ENCODE measurements at regions not wholly inside any gene's neighbourhood (a gene's known extent, or its start where the extent isn't known, plus 50 kb on each side); places are given as distances from the start of the nearest gene placed in this dataset.

DNA sequence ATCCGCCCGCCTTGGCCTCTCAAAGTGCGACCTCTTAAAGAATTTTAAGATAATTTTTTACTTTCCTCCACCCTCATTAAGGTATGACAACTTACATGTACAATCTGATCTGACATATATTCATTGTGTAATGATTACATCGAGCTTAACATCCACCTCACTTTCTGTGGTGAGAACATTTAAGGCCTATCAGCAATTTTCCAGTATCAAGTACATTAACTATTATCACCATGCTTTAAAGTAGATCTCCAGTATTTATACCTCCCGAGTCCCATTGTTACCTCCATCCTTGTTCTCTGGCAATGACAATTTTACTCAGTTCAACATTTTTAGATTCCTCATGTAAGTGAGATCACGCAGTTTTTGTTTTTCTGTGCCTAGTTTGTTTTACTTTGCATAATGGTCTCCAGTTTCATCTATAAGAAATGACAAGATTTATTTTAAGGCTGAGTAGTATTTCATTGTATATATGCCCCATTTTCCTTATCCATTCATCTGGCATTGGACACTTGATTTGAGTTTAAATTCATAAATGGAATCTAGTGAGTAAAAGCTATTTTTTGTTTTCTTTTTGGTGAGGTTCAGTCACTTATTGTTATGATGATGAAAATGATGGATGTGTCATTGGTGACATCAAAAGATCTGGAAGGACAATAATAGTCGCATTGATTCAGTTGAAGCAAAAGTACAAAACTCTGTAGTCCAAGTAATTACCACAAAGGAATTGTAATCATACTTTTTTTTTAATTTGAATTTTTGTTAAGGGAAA is 87.0 kb downstream of the OR2B2 start:
- ATAC-seq, result peak; percentile 2
- TF ChIP-seq, protein P1, sequence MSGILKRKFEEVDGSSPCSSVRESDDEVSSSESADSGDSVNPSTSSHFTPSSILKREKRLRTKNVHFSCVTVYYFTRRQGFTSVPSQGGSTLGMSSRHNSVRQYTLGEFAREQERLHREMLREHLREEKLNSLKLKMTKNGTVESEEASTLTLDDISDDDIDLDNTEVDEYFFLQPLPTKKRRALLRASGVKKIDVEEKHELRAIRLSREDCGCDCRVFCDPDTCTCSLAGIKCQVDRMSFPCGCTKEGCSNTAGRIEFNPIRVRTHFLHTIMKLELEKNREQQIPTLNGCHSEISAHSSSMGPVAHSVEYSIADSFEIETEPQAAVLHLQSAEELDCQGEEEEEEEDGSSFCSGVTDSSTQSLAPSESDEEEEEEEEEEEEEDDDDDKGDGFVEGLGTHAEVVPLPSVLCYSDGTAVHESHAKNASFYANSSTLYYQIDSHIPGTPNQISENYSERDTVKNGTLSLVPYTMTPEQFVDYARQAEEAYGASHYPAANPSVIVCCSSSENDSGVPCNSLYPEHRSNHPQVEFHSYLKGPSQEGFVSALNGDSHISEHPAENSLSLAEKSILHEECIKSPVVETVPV (CRISPR knock-in tag; IDR thresholded peaks at IDR 0.05), result peak; percentile 52; the same call in 1 of the 2 replicates
- 0 out of 2 replicates have a peak, but pooled peaks have one; percentile 22 for TF ChIP-seq ESRRG (CRISPR knock-in tag; IDR thresholded peaks at IDR 0.05)
- TF ChIP-seq ZNF70 (CRISPR knock-in tag; IDR thresholded peaks at IDR 0.05), result no peak

DNA sequence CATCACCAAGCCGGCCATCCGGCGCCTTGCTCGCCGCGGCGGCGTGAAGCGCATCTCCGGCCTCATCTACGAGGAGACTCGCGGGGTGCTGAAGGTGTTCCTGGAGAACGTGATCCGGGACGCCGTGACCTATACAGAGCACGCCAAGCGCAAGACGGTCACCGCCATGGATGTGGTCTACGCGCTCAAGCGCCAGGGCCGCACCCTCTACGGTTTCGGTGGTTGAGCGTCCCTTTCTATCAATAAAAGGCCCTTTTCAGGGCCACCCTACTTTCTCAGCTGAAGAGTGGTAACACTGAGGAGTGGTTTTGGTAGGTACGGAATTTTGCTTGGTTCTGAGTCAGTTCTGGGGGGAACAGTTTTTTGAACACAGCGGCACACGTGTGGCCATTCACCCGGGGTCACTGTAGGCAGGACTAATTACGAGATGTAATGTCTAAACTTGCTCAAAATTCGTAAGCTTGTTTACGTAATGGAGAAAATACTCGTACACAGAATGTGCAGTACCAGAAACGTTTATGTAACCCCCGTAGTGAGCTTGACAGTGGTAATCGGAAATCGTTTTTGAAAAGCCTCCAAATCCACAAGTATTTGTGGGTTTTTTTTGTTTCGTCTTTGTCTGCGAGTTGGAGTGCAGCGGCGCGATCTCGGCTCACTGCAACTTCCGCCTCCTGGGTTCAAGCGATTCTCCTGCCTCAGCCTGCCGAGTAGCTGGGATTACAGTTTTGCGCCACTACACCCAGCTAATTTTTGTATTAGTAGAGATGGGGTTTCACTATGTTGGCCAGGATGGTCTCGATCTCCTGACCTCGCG is 87.8 kb downstream of the OR2B2 start:
- peak; percentile 78 for ATAC-seq

DNA sequence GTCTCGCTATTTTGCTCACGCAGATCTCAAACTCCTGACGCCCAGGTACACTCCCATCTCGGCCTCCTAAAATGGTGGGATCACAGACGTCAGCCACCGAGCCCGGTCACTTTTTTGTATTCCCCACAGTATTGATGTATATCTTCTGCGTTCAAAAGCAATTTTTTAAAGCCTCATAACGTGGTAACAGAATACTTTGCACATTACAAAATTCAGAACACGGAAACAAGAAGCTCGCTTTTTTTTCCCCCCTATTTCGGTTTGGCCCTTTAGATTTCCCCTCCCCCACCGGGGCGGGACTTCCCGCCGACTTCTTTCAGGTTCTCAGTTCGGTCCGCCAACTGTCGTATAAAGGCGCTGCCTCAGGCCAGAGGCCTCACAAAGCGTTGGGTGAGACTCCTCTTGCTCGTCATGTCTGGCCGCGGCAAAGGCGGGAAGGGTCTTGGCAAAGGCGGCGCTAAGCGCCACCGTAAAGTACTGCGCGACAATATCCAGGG is 88.4 kb downstream of the OR2B2 start:
- ATAC-seq, result peak; percentile 90

More for the DNA sequence above, 87.8 kb downstream of the OR2B2 start:
- TF ChIP-seq GLIS3 (CRISPR knock-in tag; IDR thresholded peaks at IDR 0.05) (peak; percentile 86), RARB (CRISPR knock-in tag; IDR thresholded peaks at IDR 0.05) (peak; percentile 81; the same call in 1 of the 2 replicates), TCF4 (CRISPR knock-in tag; IDR thresholded peaks at IDR 0.05; ENCODE audit: borderline replicate concordance) (peak; percentile 44; the same call in 1 of the 2 replicates), ESRRG (CRISPR knock-in tag; IDR thresholded peaks at IDR 0.05) (peak; percentile 68; the same call in 1 of the 2 replicates)
- TF ChIP-seq, protein P2, sequence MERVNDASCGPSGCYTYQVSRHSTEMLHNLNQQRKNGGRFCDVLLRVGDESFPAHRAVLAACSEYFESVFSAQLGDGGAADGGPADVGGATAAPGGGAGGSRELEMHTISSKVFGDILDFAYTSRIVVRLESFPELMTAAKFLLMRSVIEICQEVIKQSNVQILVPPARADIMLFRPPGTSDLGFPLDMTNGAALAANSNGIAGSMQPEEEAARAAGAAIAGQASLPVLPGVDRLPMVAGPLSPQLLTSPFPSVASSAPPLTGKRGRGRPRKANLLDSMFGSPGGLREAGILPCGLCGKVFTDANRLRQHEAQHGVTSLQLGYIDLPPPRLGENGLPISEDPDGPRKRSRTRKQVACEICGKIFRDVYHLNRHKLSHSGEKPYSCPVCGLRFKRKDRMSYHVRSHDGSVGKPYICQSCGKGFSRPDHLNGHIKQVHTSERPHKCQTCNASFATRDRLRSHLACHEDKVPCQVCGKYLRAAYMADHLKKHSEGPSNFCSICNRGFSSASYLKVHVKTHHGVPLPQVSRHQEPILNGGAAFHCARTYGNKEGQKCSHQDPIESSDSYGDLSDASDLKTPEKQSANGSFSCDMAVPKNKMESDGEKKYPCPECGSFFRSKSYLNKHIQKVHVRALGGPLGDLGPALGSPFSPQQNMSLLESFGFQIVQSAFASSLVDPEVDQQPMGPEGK (CRISPR knock-in tag; IDR thresholded peaks at IDR 0.05; ENCODE audit: borderline replicate concordance), result peak; percentile 78; the same call in 1 of the 2 replicates

DNA sequence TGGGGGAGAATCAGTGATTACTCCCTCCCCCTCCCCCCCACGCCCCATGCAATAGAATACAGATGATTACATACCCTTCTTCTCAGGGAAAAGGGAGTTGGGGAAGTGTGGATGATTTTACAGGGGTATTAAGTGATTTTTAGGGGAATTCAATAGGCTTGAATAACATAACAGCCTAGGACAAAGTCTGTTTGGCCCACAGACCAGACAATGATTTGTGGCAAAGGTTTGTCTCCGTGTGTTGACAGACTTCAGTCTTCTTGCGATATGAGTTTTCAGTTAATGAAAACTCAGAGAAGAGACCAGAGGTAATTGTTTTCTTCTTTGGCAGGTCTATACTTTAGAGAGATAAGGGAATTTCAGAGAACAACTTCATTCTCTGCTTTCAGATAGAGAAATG is 95.3 kb downstream of the OR2B2 start:
- TF ChIP-seq ZFP3 (CRISPR knock-in tag; IDR thresholded peaks at IDR 0.05) (no peak), ZNF70 (CRISPR knock-in tag; IDR thresholded peaks at IDR 0.05) (no peak), PPARA (CRISPR knock-in tag; IDR thresholded peaks at IDR 0.05; ENCODE audit: borderline replicate concordance) (no peak), ISL1 (CRISPR knock-in tag; IDR thresholded peaks at IDR 0.05) (no peak), GLIS3 (CRISPR knock-in tag; IDR thresholded peaks at IDR 0.05) (no peak), ZNF8 (CRISPR knock-in tag; IDR thresholded peaks at IDR 0.05) (no peak), ESRRG (CRISPR knock-in tag; IDR thresholded peaks at IDR 0.05) (no peak), TOX (CRISPR knock-in tag; IDR thresholded peaks at IDR 0.05; ENCODE audit: borderline replicate concordance) (no peak), TCF4 (CRISPR knock-in tag; IDR thresholded peaks at IDR 0.05; ENCODE audit: borderline replicate concordance) (no peak), BACH2 (CRISPR knock-in tag; IDR thresholded peaks at IDR 0.05; ENCODE audit: borderline replicate concordance) (no peak)
- TF ChIP-seq, protein P2 (CRISPR knock-in tag; IDR thresholded peaks at IDR 0.05; ENCODE audit: borderline replicate concordance), result no peak
- TF ChIP-seq, protein P3, sequence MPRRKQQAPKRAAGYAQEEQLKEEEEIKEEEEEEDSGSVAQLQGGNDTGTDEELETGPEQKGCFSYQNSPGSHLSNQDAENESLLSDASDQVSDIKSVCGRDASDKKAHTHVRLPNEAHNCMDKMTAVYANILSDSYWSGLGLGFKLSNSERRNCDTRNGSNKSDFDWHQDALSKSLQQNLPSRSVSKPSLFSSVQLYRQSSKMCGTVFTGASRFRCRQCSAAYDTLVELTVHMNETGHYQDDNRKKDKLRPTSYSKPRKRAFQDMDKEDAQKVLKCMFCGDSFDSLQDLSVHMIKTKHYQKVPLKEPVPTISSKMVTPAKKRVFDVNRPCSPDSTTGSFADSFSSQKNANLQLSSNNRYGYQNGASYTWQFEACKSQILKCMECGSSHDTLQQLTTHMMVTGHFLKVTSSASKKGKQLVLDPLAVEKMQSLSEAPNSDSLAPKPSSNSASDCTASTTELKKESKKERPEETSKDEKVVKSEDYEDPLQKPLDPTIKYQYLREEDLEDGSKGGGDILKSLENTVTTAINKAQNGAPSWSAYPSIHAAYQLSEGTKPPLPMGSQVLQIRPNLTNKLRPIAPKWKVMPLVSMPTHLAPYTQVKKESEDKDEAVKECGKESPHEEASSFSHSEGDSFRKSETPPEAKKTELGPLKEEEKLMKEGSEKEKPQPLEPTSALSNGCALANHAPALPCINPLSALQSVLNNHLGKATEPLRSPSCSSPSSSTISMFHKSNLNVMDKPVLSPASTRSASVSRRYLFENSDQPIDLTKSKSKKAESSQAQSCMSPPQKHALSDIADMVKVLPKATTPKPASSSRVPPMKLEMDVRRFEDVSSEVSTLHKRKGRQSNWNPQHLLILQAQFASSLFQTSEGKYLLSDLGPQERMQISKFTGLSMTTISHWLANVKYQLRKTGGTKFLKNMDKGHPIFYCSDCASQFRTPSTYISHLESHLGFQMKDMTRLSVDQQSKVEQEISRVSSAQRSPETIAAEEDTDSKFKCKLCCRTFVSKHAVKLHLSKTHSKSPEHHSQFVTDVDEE (CRISPR knock-in tag; IDR thresholded peaks at IDR 0.05), result no peak
- TF ChIP-seq, protein P4, sequence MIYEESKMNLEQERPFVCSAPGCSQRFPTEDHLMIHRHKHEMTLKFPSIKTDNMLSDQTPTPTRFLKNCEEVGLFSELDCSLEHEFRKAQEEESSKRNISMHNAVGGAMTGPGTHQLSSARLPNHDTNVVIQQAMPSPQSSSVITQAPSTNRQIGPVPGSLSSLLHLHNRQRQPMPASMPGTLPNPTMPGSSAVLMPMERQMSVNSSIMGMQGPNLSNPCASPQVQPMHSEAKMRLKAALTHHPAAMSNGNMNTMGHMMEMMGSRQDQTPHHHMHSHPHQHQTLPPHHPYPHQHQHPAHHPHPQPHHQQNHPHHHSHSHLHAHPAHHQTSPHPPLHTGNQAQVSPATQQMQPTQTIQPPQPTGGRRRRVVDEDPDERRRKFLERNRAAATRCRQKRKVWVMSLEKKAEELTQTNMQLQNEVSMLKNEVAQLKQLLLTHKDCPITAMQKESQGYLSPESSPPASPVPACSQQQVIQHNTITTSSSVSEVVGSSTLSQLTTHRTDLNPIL (CRISPR knock-in tag; IDR thresholded peaks at IDR 0.05; ENCODE audit: low read depth), result no peak
- ATAC-seq, result no peak
